Fibroblast of skin of left biceps (primary cell): ENCODE measurements at regions not wholly inside any gene's neighbourhood (a gene's known extent, or its start where the extent isn't known, plus 50 kb on each side); places are given as distances from the start of the nearest gene placed in this dataset.

Experiments
- DNase-seq, 2 experiments: peaks; one replicate each; pipeline ENCODE4 v3.0.0-alpha.2; 2013; ENCODE audit warnings: low read depth in 2 of 2

GRCh38 chr9:27749838-27750237, 176.6 kb upstream of the C9orf72 start:
- DNase-seq, result no peak

GRCh38 chr9:27750566-27750965, 177.3 kb upstream of the C9orf72 start:
- DNase-seq, result no peak

GRCh38 chr9:27752069-27752468, 178.8 kb upstream of the C9orf72 start:
- DNase-seq, result no peak

- no peak for DNase-seq
Observed at GRCh38 chr9:27755846-27756245, 182.6 kb upstream of the C9orf72 start.

GRCh38 chr9:27756418-27756817, 183.1 kb upstream of the C9orf72 start:
- no peak for DNase-seq

- DNase-seq, result no peak
Observed at GRCh38 chr9:27763831-27764230, 190.6 kb upstream of the C9orf72 start.

GRCh38 chr9:27765266-27766072, 192.2 kb upstream of the C9orf72 start:
- peak in 1 of 2 experiments; percentile 18 for DNase-seq

GRCh38 chr9:27766073-27766835, 193.0 kb upstream of the C9orf72 start:
- no peak for DNase-seq

- DNase-seq, result no peak
Observed at GRCh38 chr9:27768781-27769180, 195.5 kb upstream of the C9orf72 start.

GRCh38 chr9:27770541-27770940, 197.3 kb upstream of the C9orf72 start:
- DNase-seq, result no peak

- peak in 1 of 2 experiments; percentile 20 for DNase-seq
Observed at GRCh38 chr9:27771803-27772545, 198.7 kb upstream of the C9orf72 start.

GRCh38 chr9:27784847-27785713, 211.8 kb upstream of the C9orf72 start:
- no peak for DNase-seq

GRCh38 chr9:27785714-27786100, 212.4 kb upstream of the C9orf72 start:
- DNase-seq, result no peak

GRCh38 chr9:27787891-27788290, 214.6 kb upstream of the C9orf72 start:
- DNase-seq, result no peak

- no peak for DNase-seq
Observed at GRCh38 chr9:27791311-27791710, 218.0 kb upstream of the C9orf72 start.

GRCh38 chr9:27792971-27793689, 219.8 kb upstream of the C9orf72 start:
- DNase-seq, result no peak

- no peak for DNase-seq
Observed at GRCh38 chr9:27799326-27799725, 226.0 kb upstream of the C9orf72 start.

- no peak for DNase-seq
Observed at GRCh38 chr9:27800159-27800558, 226.9 kb upstream of the C9orf72 start.

- no peak for DNase-seq
Observed at GRCh38 chr9:27800692-27801370, 227.6 kb upstream of the C9orf72 start.

GRCh38 chr9:27801545-27801944, 228.3 kb upstream of the C9orf72 start:
- DNase-seq, result no peak
